ENCODE measurements at regions not wholly inside any gene's neighbourhood (a gene's known extent, or its start where the extent isn't known, plus 50 kb on each side); places are given as distances from the start of the nearest gene placed in this dataset.

- TF ChIP-seq CTCF (conservative IDR thresholded peaks at IDR 0.05 in 1 of 2, IDR thresholded peaks at IDR 0.05 in 1 of 2; ENCODE audit: low read depth in 1 of 2, low read length in 2 of 2): no peak
- no peak for TF ChIP-seq EZH2 (IDR thresholded peaks at IDR 0.05; ENCODE audit: low read length, missing control alignments)
These were observed 348.6 kb downstream of the ZBBX start for GRCh38 chr3:167031364-167032049.
